ENCODE measurements at regions not wholly inside any gene's neighbourhood (a gene's known extent, or its start where the extent isn't known, plus 50 kb on each side); places are given as distances from the start of the nearest gene placed in this dataset.

DNA sequence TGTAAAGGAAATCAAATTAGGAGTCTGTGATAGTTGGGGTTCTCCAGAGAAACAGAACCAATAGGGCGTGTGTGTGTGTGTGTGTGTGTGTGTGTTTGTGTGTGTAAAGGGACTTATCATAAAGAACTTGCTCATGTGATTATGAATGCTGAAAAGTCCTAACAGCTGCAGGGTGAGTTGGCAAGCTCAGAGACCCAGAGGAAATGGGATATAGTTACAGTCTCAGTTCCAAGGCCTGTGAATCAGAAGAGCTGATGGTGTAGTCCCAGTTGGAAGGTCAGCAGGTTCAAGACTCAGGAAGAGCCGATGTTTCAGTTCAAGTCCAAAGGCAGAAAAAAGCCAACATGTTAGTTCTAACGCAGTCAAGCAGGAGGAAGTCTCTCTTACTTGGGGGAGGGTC lies 214.2 kb downstream of the ELAVL2 start:
- Histone ChIP-seq H2AFZ (no peak overlapping the region), H3K27ac (no peak overlapping the region), H3K9ac (no peak overlapping the region), H3K4me1 (no peaks in the 10 kb centered on the region), H3K27me3 (ENCODE audit: control insufficient read depth, insufficient read depth, low read length) (no peaks in the 10 kb centered on the region), H3K4me2 (ENCODE audit: low read length) (no peak overlapping the region), H3K36me3 (ENCODE audit: control insufficient read depth, insufficient read depth, low read length) (no peaks in the 10 kb centered on the region), H3K79me2 (no peaks in the 10 kb centered on the region), H3K4me3 (ENCODE audit: low read depth, low read length) (no peak overlapping the region), H3K9me3 (ENCODE audit: control insufficient read depth, low read length) (no peaks in the 10 kb centered on the region)
- TF ChIP-seq, protein P1, sequence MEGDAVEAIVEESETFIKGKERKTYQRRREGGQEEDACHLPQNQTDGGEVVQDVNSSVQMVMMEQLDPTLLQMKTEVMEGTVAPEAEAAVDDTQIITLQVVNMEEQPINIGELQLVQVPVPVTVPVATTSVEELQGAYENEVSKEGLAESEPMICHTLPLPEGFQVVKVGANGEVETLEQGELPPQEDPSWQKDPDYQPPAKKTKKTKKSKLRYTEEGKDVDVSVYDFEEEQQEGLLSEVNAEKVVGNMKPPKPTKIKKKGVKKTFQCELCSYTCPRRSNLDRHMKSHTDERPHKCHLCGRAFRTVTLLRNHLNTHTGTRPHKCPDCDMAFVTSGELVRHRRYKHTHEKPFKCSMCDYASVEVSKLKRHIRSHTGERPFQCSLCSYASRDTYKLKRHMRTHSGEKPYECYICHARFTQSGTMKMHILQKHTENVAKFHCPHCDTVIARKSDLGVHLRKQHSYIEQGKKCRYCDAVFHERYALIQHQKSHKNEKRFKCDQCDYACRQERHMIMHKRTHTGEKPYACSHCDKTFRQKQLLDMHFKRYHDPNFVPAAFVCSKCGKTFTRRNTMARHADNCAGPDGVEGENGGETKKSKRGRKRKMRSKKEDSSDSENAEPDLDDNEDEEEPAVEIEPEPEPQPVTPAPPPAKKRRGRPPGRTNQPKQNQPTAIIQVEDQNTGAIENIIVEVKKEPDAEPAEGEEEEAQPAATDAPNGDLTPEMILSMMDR (IDR thresholded peaks at IDR 0.05): no peak

DNA sequence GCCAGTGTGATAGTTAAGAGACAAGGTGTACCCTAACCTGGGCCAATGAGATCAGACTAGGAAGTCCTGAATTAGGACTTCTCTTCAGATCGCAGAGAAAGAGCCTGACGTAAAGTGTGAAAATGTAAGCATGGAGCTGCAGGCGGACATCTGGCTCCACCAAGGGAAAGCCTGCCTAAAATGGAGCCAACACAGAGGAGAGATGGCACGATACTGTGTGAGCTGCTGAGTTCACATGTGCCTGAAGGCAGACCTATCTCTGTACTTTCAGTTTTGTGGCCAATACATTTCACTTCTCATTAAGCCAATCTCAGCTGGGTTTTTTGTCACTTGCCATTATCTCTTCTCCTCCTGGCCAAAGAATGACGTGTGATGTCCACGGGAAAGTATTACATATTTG lies 210.5 kb downstream of the ELAVL2 start:
- no peaks in the 10 kb centered on the region for H3K4me1 ChIP-seq
- H3K36me3 ChIP-seq (ENCODE audit: control insufficient read depth, insufficient read depth, low read length): no peaks in the 10 kb centered on the region
- no peak overlapping the region for H2AFZ ChIP-seq
- H3K4me3 ChIP-seq (ENCODE audit: low read depth, low read length): no peak overlapping the region
- H3K27ac ChIP-seq: no peak overlapping the region
- no peak overlapping the region for H3K9ac ChIP-seq
- no peaks in the 10 kb centered on the region for H3K9me3 ChIP-seq (ENCODE audit: control insufficient read depth, low read length)
- H3K27me3 ChIP-seq (ENCODE audit: control insufficient read depth, insufficient read depth, low read length): no peaks in the 10 kb centered on the region
- no peaks in the 10 kb centered on the region for H3K79me2 ChIP-seq
- TF ChIP-seq, protein P1 (IDR thresholded peaks at IDR 0.05): no peak
- H3K4me2 ChIP-seq (ENCODE audit: low read length): no peak overlapping the region

DNA sequence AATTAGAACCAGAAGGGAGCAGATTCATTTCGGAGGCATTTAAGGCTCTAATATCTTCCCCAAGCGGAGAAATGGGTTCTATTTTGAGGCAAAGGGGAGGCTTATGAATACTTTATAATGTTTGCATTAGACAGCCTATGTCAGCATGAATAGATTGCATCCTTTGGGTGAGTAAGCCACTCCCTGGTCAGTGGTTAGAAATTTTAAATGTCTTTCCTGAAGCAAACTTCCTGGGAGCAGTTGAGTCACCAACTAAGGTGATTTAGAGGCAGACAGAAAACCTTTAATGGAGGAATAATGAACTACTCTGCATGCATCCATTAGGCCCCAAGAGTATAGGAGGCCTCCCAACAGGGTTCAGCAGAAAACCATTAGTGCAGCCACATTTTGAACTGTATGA lies 204.9 kb downstream of the ELAVL2 start:
- Histone ChIP-seq H3K4me1 (no peaks in the 10 kb centered on the region), H3K36me3 (ENCODE audit: control insufficient read depth, insufficient read depth, low read length) (no peaks in the 10 kb centered on the region), H3K4me3 (ENCODE audit: low read depth, low read length) (no peak overlapping the region), H3K79me2 (no peaks in the 10 kb centered on the region), H3K27ac (no peak overlapping the region), H3K9ac (no peak overlapping the region), H3K9me3 (ENCODE audit: control insufficient read depth, low read length) (no peaks in the 10 kb centered on the region), H3K4me2 (ENCODE audit: low read length) (no peak overlapping the region), H3K27me3 (ENCODE audit: control insufficient read depth, insufficient read depth, low read length) (no peaks in the 10 kb centered on the region), H2AFZ (no peak overlapping the region)
- TF ChIP-seq, protein P1 (IDR thresholded peaks at IDR 0.05): no peak

DNA sequence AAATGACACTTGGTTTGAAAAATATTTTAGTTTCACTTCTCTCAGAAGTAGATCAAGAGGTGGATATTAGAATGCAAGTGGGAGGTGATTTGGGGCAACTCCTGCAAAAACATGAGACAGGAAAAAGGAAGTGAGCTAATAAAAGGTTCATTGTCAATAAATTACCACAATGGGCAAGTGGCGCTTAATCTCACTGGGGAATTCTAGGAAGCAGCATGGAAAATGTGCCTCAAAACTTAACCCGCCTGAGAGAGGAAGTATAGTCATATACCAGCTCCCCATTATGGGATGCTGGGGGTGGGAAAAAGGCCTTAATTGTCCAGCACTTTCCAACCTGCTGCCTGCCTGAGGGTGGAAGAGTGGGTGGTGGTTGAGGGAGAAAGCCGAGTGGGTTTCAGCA lies 204.1 kb downstream of the ELAVL2 start:
- H2AFZ ChIP-seq: no peak overlapping the region
- H3K4me2 ChIP-seq (ENCODE audit: low read length): no peak overlapping the region
- no peaks in the 10 kb centered on the region for H3K79me2 ChIP-seq
- H3K36me3 ChIP-seq (ENCODE audit: control insufficient read depth, insufficient read depth, low read length): no peaks in the 10 kb centered on the region
- H3K4me3 ChIP-seq (ENCODE audit: low read depth, low read length): no peak overlapping the region
- no peaks in the 10 kb centered on the region for H3K27me3 ChIP-seq (ENCODE audit: control insufficient read depth, insufficient read depth, low read length)
- H3K4me1 ChIP-seq: no peaks in the 10 kb centered on the region
- H3K9me3 ChIP-seq (ENCODE audit: control insufficient read depth, low read length): no peaks in the 10 kb centered on the region
- H3K9ac ChIP-seq: no peak overlapping the region
- TF ChIP-seq, protein P1 (IDR thresholded peaks at IDR 0.05): no peak
- H3K27ac ChIP-seq: no peak overlapping the region

DNA sequence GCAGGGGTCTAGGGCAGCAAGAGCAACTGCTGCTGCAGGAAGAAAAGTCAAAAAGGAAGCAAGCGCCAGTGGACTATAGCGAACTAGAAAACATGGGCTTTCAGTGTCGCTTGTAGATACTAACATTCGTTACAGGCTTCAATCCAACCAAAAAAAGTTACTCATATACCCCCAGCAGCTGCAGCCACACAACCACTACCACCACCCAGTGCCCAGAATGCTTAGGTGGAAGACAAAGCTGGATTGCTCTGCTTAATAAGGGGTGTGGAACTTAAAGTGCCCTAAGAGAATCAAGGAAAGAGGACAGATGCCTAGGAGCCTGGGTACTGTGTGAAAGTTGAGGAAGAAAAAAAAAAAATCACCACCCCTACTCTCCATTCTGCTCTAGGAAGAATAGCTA lies 203.6 kb downstream of the ELAVL2 start:
- Histone ChIP-seq H3K4me1 (no peaks in the 10 kb centered on the region), H3K9ac (no peak overlapping the region), H2AFZ (no peak overlapping the region), H3K4me2 (ENCODE audit: low read length) (no peak overlapping the region), H3K79me2 (no peaks in the 10 kb centered on the region), H3K4me3 (ENCODE audit: low read depth, low read length) (no peak overlapping the region), H3K27ac (no peak overlapping the region), H3K9me3 (ENCODE audit: control insufficient read depth, low read length) (no peaks in the 10 kb centered on the region), H3K27me3 (ENCODE audit: control insufficient read depth, insufficient read depth, low read length) (no peaks in the 10 kb centered on the region), H3K36me3 (ENCODE audit: control insufficient read depth, insufficient read depth, low read length) (no peaks in the 10 kb centered on the region)
- TF ChIP-seq, protein P1 (IDR thresholded peaks at IDR 0.05): no peak

All from parathyroid adenoma (tissue), 2 donors.